PC-3 (cell line): ENCODE measurements at regions not wholly inside any gene's neighbourhood (a gene's known extent, or its start where the extent isn't known, plus 50 kb on each side); places are given as distances from the start of the nearest gene placed in this dataset.

Source experiments
- ATAC-seq: fragments of 200-7000 bp; cut with Tn5 transposase; 2 replicates; pipeline ENCODE4 v1.9.1; 2020; ENCODE audit warnings: mild to moderate bottlenecking, moderate library complexity
- BruUV-seq: library from RNA; stranded (reverse); fragments of 400-500 nt; replicated peaks from 2 replicates; lab custom pipeline; 2021; lab: Mats Ljungman, UMichigan
- CTCF ChIA-PET: fragments of 300-600 bp; sonication (Branson Sonifier 250); formaldehyde crosslinking; loops from one replicate; lab custom pipeline; 2022; ENCODE audit warnings: antibody characterized with exemption; lab: Charles Lee
- POLR2A ChIA-PET: fragments of 300-600 bp; sonication (Branson Sonifier 250); formaldehyde crosslinking; loops from one replicate; lab custom pipeline; 2022; ENCODE audit warnings: antibody characterized with exemption; ENCODE audit not compliant: unreplicated experiment; lab: Charles Lee
- DNase-seq: peaks from one replicate; pipeline ENCODE4 v3.0.0-alpha.2; 2015
- H2AFZ ChIP-seq: fragments of 300-600 bp; sonication (generic); 2 replicates; pipeline ENCODE4 v1.6.0; 2016; ENCODE audit warnings: antibody characterized with exemption, low read length
- H3F3A ChIP-seq: fragments of 300-600 bp; sonication (generic); one replicate; pipeline ENCODE4 v1.6.0; 2017; ENCODE audit warnings: antibody characterized with exemption, low read length, control low read depth, mild to moderate bottlenecking; ENCODE audit not compliant: unreplicated experiment
- H3K27ac ChIP-seq: fragments of 300-600 bp; sonication (generic); 2 replicates; pipeline ENCODE4 v1.5.1; 2016; ENCODE audit warnings: mild to moderate bottlenecking, low read length
- H3K27me3 ChIP-seq: fragments of 300-600 bp; sonication (generic); 2 replicates; pipeline ENCODE4 v1.6.1; 2016; ENCODE audit warnings: low read length, mixed read lengths
- H3K36me3 ChIP-seq: fragments of 300-600 bp; sonication (generic); 2 replicates; pipeline ENCODE4 v1.6.1; 2016; ENCODE audit warnings: low read depth, mixed run types, low read length, mixed read lengths
- H3K4me1 ChIP-seq: fragments of 300-600 bp; sonication (generic); 2 replicates; pipeline ENCODE4 v1.5.1; 2016; ENCODE audit warnings: low read length; ENCODE audit not compliant: insufficient read depth
- H3K4me2 ChIP-seq: fragments of 300-600 bp; sonication (generic); 2 replicates; pipeline ENCODE4 v1.6.0; 2016; ENCODE audit warnings: low read length
- H3K4me3 ChIP-seq: fragments of 300-600 bp; sonication (generic); 2 replicates; pipeline ENCODE4 v1.5.1; 2016; ENCODE audit warnings: mild to moderate bottlenecking, low read length, mixed read lengths
- H3K79me2 ChIP-seq: fragments of 300-600 bp; sonication (generic); 2 replicates; pipeline ENCODE4 v1.6.1; 2017; ENCODE audit warnings: low read length, mixed read lengths
- H3K9ac ChIP-seq: fragments of 300-600 bp; sonication (generic); 2 replicates; pipeline ENCODE4 v1.6.0; 2016; ENCODE audit warnings: mild to moderate bottlenecking, low read length
- H3K9me2 ChIP-seq: fragments of 300-600 bp; sonication (generic); replicated peaks from 2 replicates; pipeline ENCODE4 v1.6.1; 2016; ENCODE audit warnings: mixed run types, low read length, mixed read lengths
- H3K9me3 ChIP-seq: fragments of 300-600 bp; sonication (generic); 2 replicates; pipeline ENCODE4 v1.6.1; 2016; ENCODE audit warnings: low read length, mixed read lengths
- H4K20me1 ChIP-seq: fragments of 300-600 bp; sonication (generic); 2 replicates; pipeline ENCODE4 v1.6.1; 2016; ENCODE audit warnings: low read length, mixed read lengths
- EZH2 ChIP-seq: fragments of 300-600 bp; sonication (generic); IDR thresholded peaks from one replicate; pipeline ENCODE4 v1.6.1; 2017; ENCODE audit warnings: antibody characterized with exemption, mild to moderate bottlenecking, low read length; ENCODE audit not compliant: unreplicated experiment
- EZH2phosphoT487 ChIP-seq: fragments of 300-600 bp; sonication (generic); IDR thresholded peaks from 2 replicates; pipeline ENCODE4 v1.6.1; 2018; ENCODE audit warnings: mild to moderate bottlenecking, antibody characterized with exemption, low read length, borderline replicate concordance
- intact Hi-C: fragments of 100-400 bp; cut with micrococcal nuclease; formaldehyde crosslinking; loops from 2 replicates; pipeline ENCODE4 v1.9.0; 2023
- TF ChIP-seq, protein P1 (sequence below): fragments of 300-600 bp; sonication (generic); conservative IDR thresholded peaks from 2 replicates; pipeline ENCODE4 v1.5.1; 2017; ENCODE audit warnings: antibody characterized with exemption, low read depth, mild to moderate bottlenecking, low read length

DNA sequence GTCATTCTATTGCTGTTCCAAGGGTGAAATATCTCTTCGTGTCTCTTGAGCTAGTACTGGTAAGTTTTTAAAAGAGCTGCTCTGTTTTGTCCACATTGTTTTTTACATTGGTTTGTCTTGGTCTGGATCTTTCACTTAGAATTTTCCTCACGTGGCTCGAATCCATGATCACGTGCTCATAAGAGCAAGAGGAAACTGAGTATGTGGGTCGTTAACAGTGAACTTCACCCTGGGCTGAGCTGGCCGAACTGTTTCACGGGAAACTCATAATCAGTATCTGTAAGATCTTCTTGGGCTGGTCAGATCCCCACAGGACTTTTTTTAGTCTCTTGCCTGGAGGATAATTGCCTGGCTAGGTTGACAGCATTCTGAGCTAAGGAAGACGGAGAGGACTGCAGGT lies 77.8 kb upstream of the HELT start:
- no peak overlapping the region for H3K4me2 ChIP-seq
- H3K4me3 ChIP-seq, result no peak overlapping the region
- no peak overlapping the region for H3K9ac ChIP-seq
- H3K27me3 ChIP-seq, result peaks cover 1% of the 10 kb centered on the region
- ChIA-PET POLR2A (no interaction called here), CTCF (no interaction called here)
- intact Hi-C loops, result no loop called here
- TF ChIP-seq, protein P1, sequence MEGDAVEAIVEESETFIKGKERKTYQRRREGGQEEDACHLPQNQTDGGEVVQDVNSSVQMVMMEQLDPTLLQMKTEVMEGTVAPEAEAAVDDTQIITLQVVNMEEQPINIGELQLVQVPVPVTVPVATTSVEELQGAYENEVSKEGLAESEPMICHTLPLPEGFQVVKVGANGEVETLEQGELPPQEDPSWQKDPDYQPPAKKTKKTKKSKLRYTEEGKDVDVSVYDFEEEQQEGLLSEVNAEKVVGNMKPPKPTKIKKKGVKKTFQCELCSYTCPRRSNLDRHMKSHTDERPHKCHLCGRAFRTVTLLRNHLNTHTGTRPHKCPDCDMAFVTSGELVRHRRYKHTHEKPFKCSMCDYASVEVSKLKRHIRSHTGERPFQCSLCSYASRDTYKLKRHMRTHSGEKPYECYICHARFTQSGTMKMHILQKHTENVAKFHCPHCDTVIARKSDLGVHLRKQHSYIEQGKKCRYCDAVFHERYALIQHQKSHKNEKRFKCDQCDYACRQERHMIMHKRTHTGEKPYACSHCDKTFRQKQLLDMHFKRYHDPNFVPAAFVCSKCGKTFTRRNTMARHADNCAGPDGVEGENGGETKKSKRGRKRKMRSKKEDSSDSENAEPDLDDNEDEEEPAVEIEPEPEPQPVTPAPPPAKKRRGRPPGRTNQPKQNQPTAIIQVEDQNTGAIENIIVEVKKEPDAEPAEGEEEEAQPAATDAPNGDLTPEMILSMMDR, result no peak
- TF ChIP-seq EZH2phosphoT487 (no peak), EZH2 (no peak)
- no peaks in the 10 kb centered on the region for H3F3A ChIP-seq
- no peaks in the 10 kb centered on the region for H3K9me2 ChIP-seq
- ATAC-seq, result no peak
- H3K27ac ChIP-seq, result no peak overlapping the region
- DNase-seq, result no peak
- H2AFZ ChIP-seq, result no peak overlapping the region
- no peaks in the 10 kb centered on the region for H3K36me3 ChIP-seq
- no TSS peak for BruUV-seq
- no peaks in the 10 kb centered on the region for H3K4me1 ChIP-seq
- no peaks in the 10 kb centered on the region for H3K79me2 ChIP-seq
- no peaks in the 10 kb centered on the region for H4K20me1 ChIP-seq
- H3K9me3 ChIP-seq, result no peaks in the 10 kb centered on the region

DNA sequence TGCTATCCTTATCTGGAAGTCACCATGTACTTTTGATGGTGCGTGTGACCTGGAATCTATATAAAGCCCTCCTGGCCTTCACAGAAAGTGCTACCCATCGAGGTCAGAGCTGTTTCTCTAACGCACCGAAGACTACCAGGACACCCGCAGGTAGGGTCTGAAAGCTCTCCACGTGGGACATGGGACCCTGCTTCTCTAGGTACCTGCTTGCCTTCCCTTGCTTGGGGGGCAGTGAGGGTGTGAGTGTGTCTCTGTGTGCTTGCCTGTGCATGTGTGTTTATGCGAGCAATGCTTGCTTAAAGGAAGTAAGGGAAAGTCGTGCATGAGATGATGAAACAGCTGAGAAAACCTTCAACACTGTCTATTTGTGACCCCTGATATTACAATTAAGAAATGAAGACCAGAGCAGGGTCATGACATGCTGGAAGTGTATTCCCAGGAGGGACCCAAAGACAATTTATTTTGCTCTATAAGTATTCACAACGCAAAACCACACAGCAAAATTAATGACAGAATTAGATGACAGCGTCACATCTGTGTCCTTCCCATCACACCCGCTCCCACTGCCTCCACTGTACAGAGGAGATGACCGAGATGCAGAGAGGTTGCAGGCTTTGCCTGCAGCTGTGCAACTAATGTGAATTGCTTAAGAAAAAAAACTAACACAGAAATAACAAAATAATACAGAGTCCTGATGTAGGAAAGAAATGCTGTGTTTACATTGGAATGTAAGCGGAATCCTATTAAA lies 76.4 kb upstream of the HELT start:
- CTCF ChIA-PET, result no interaction called here
- Histone ChIP-seq H4K20me1 (no peaks in the 10 kb centered on the region), H3K79me2 (no peaks in the 10 kb centered on the region)

More for the DNA sequence above, 76.4 kb upstream of the HELT start:
- Histone ChIP-seq H3K9me2 (no peaks in the 10 kb centered on the region), H3K27ac (no peak overlapping the region), H3K36me3 (no peaks in the 10 kb centered on the region), H3F3A (no peaks in the 10 kb centered on the region), H3K9me3 (no peaks in the 10 kb centered on the region), H3K4me2 (no peak overlapping the region), H3K4me3 (no peak overlapping the region), H3K9ac (no peak overlapping the region), H3K4me1 (no peaks in the 10 kb centered on the region), H3K27me3 (peaks cover 6% of the 10 kb centered on the region), H2AFZ (no peak overlapping the region)
- ATAC-seq, result no peak
- TF ChIP-seq, protein P1, result no peak
- TF ChIP-seq EZH2 (no peak), EZH2phosphoT487 (no peak)
- intact Hi-C loops, result no loop called here
- POLR2A ChIA-PET, result no interaction called here
- BruUV-seq, result no TSS peak
- DNase-seq, result no peak
